ENCODE measurements at regions not wholly inside any gene's neighbourhood (a gene's known extent, or its start where the extent isn't known, plus 50 kb on each side); places are given as distances from the start of the nearest gene placed in this dataset.

DNA sequence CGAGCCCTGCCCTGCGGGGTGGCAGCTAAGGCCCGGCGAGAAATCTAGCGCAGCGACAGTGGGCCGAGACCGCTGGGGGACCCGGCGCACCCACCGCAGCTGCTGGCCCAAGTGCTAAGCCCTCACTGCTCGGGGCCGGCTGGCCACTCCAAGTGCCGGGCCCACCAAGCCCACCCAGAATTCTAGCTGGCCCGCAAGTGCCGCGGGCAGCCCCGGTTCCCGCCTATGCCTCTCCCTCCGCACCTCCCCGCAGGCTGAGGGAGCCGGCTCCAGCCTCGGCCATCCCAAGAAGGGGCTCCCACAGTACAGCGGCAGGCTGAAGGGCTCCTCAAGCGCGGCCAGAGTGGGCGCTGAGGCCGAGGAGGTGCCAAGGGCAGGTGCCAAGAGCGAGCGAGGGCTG lies 55.2 kb upstream of the RND3 start:
- ATAC-seq (no peak), DNase-seq (no peak)
- Histone ChIP-seq H3K9me3 (no peaks in the 10 kb centered on the region), H3K4me3 (no peak overlapping the region), H3K36me3 (no peaks in the 10 kb centered on the region), H3K27ac (no peak overlapping the region), H3K27me3 (ENCODE audit: low read depth) (no peaks in the 10 kb centered on the region), H3K4me1 (no peaks in the 10 kb centered on the region)
- intact Hi-C loops (cut with DNase I): no loop called here
- TF ChIP-seq, protein P1, sequence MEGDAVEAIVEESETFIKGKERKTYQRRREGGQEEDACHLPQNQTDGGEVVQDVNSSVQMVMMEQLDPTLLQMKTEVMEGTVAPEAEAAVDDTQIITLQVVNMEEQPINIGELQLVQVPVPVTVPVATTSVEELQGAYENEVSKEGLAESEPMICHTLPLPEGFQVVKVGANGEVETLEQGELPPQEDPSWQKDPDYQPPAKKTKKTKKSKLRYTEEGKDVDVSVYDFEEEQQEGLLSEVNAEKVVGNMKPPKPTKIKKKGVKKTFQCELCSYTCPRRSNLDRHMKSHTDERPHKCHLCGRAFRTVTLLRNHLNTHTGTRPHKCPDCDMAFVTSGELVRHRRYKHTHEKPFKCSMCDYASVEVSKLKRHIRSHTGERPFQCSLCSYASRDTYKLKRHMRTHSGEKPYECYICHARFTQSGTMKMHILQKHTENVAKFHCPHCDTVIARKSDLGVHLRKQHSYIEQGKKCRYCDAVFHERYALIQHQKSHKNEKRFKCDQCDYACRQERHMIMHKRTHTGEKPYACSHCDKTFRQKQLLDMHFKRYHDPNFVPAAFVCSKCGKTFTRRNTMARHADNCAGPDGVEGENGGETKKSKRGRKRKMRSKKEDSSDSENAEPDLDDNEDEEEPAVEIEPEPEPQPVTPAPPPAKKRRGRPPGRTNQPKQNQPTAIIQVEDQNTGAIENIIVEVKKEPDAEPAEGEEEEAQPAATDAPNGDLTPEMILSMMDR (IDR thresholded peaks at IDR 0.05): no peak

DNA sequence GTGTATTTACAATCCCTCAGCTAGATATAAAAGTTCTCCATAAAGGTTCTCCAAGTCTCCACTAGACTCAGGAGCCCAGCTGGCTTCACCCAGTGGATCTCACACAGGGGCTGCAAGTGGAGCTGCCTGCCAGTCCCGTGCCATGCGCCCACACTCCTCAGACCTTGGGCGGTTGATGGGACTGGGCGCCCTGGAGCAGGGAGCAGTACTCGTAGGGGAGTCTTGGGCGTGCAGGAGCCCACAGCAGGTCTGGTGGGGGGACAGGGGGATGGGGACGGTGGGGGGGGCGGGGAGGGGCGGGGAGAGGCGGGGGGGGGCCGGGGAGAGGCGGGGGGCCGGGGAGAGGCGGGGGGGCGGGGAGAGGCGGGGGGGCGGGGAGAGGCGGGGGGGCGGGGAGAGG lies 54.7 kb upstream of the RND3 start:
- intact Hi-C loops (cut with DNase I): no loop called here
- Histone ChIP-seq H3K4me3 (no peak overlapping the region), H3K36me3 (no peaks in the 10 kb centered on the region), H3K9me3 (no peaks in the 10 kb centered on the region), H3K27me3 (ENCODE audit: low read depth) (no peaks in the 10 kb centered on the region), H3K27ac (no peak overlapping the region), H3K4me1 (no peaks in the 10 kb centered on the region)
- DNase-seq: no peak
- no peak for ATAC-seq
- TF ChIP-seq, protein P1 (IDR thresholded peaks at IDR 0.05): no peak

DNA sequence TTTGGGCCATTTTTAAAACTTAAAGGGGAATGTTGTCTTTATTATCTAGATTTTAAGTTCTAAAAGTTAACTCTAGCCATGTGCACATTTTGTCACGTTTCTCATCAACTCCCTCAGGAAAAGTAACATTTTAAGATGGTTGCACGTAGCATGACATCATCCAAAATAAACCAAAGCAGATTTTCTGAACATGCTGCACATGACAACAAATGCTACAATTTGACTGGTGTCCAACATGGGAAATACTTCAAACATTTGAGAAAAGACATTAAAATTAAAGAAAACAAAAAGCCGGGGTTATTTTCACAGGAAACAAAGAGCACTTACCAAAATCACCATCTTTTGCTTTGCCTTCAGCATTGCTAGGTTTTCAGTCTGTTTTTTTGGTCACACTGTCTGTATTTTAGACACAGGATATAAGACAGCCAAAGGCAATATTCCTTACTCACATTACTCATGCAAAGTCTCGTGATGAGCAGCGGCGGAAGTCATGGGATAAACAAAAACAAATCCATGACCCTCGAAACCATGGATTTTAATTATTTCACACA lies 51.3 kb upstream of the RND3 start:
- intact Hi-C loops (cut with DNase I): no loop called here

More for the DNA sequence above, 51.3 kb upstream of the RND3 start:
- no peaks in the 10 kb centered on the region for H3K9me3 ChIP-seq
- no peak overlapping the region for H3K4me3 ChIP-seq
- DNase-seq: no peak
- H3K27ac ChIP-seq: no peak overlapping the region
- ATAC-seq: no peak
- TF ChIP-seq, protein P1 (IDR thresholded peaks at IDR 0.05): no peak
- no peaks in the 10 kb centered on the region for H3K27me3 ChIP-seq (ENCODE audit: low read depth)
- no peaks in the 10 kb centered on the region for H3K36me3 ChIP-seq
- no peaks in the 10 kb centered on the region for H3K4me1 ChIP-seq

Measured in lower lobe of right lung (tissue), 2 donors.